ENCODE measurements at regions not wholly inside any gene's neighbourhood (a gene's known extent, or its start where the extent isn't known, plus 50 kb on each side); places are given as distances from the start of the nearest gene placed in this dataset.

DNA sequence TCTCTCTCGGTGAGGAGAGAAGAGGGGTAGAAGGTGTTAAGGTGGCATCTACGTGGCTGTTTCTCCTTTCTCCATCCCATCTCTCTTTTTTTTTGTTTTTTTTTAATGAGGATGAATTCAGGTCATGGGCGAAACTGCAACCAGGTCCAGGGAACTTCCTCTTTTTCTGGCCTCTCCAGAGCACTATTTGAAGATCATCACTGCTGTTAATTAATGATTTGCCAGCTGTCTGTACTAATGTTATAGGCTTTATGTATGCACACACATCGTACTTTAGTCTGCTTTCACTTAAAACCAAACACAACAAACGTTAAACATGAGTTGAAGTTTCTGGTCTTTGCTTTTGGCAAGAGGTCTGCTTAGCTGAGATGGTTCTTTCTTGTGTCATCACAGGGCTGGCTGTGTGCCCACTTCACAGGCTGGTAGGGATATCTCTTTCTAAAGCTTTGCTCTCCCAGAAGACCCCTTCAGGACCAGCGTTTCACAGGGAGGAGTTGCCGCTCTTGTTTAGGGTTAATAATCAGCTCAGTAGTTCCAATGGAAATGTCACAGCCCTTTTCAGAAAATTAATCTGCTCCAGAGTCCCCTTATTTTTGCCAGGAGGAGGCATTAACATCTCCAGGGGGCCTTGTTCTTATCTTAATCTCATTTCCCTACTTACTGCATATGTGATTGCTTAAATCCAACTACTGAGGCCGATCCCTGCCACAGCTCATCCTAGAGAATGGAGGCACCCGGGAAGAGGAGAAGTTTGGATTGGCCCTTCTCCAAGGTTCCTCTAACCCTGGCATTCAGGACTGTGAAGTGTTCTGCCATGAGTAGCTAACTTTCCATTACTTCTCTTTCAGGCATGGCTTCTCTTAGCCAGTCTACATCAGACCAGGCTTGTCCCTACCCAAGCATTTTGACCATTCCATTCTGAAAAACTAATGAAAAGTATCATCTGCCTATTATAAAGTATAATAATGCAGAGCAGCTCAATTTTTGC is 273.9 kb upstream of the NFE2L3 start:
- Histone ChIP-seq H3K36me3 (ENCODE audit: low read depth) (no peaks in the 10 kb centered on the region), H3K9me3 (ENCODE audit: insufficient read depth, low read depth) (peaks cover 6% of the 10 kb centered on the region; the same call in 1 of the 2 replicates), H4K20me1 (ENCODE audit: insufficient read depth) (no peaks in the 10 kb centered on the region), H3K79me2 (ENCODE audit: low read depth) (no peaks in the 10 kb centered on the region), H3K4me1 (replicated peaks; ENCODE audit: insufficient read depth) (no peaks in the 10 kb centered on the region), H3K4me2 (no peak overlapping the region), H2AFZ (no peak overlapping the region), H3K27me3 (ENCODE audit: insufficient read depth, low read depth) (peaks cover 92% of the 10 kb centered on the region), H3K27ac (no peak overlapping the region), H3K4me3 (no peak overlapping the region), H3K9me2 (ENCODE audit: insufficient read depth) (no peaks in the 10 kb centered on the region), H3F3A (ENCODE audit: insufficient read depth, low read depth) (no peaks in the 10 kb centered on the region)
- TF ChIP-seq EZH2 (IDR thresholded peaks at IDR 0.05; ENCODE audit: low read depth) (no peak), CTCF (conservative IDR thresholded peaks at IDR 0.05) (no peak)
- DNase-seq: no peak
- ChIA-PET POLR2A (ENCODE audit: unreplicated experiment) (no interaction called here), CTCF (no interaction called here)
- BruUV-seq (replicated peaks): no TSS peak
- intact Hi-C loops (cut with micrococcal nuclease; ENCODE audit: unreplicated experiment): no loop called here

- no peaks in the 10 kb centered on the region for H3K36me3 ChIP-seq (ENCODE audit: low read depth)
- BruUV-seq (replicated peaks): no TSS peak
- no peak overlapping the region for H3K4me3 ChIP-seq
- peaks cover 6% of the 10 kb centered on the region; the same call in 1 of the 2 replicates for H3K9me3 ChIP-seq (ENCODE audit: insufficient read depth, low read depth)
- no peaks in the 10 kb centered on the region for H3F3A ChIP-seq (ENCODE audit: insufficient read depth, low read depth)
- no peak overlapping the region for H3K4me2 ChIP-seq
- H3K27ac ChIP-seq: no peak overlapping the region
- H3K9me2 ChIP-seq (ENCODE audit: insufficient read depth): no peaks in the 10 kb centered on the region
- no peak for DNase-seq
- no peak overlapping the region for H2AFZ ChIP-seq
- intact Hi-C loops (cut with micrococcal nuclease; ENCODE audit: unreplicated experiment): no loop called here
- no peaks in the 10 kb centered on the region for H4K20me1 ChIP-seq (ENCODE audit: insufficient read depth)
- TF ChIP-seq CTCF (conservative IDR thresholded peaks at IDR 0.05) (no peak), EZH2 (IDR thresholded peaks at IDR 0.05; ENCODE audit: low read depth) (no peak)
- H3K27me3 ChIP-seq (ENCODE audit: insufficient read depth, low read depth): peaks cover 98% of the 10 kb centered on the region
- H3K79me2 ChIP-seq (ENCODE audit: low read depth): no peaks in the 10 kb centered on the region
- POLR2A ChIA-PET (ENCODE audit: unreplicated experiment): no interaction called here
- no peaks in the 10 kb centered on the region for H3K4me1 ChIP-seq (replicated peaks; ENCODE audit: insufficient read depth)
- CTCF ChIA-PET: no interaction called here
Observed at GRCh38 chr7:25879799-25880198, 272.2 kb upstream of the NFE2L3 start.

GRCh38 chr7:25881317-25882037 is 270.5 kb upstream of the NFE2L3 start:
- H3K4me3 ChIP-seq: no peak overlapping the region
- no peaks in the 10 kb centered on the region for H3K79me2 ChIP-seq (ENCODE audit: low read depth)
- no peaks in the 10 kb centered on the region for H3K9me2 ChIP-seq (ENCODE audit: insufficient read depth)
- BruUV-seq (replicated peaks): no TSS peak
- no peaks in the 10 kb centered on the region for H3K36me3 ChIP-seq (ENCODE audit: low read depth)
- no peak for TF ChIP-seq EZH2 (IDR thresholded peaks at IDR 0.05; ENCODE audit: low read depth)
- TF ChIP-seq CTCF (conservative IDR thresholded peaks at IDR 0.05): no peak
- no peaks in the 10 kb centered on the region for H3K4me1 ChIP-seq (replicated peaks; ENCODE audit: insufficient read depth)
- H3K27me3 ChIP-seq (ENCODE audit: insufficient read depth, low read depth): peaks cover 83% of the 10 kb centered on the region
- 0 out of 2 replicates have a peak, but pooled peaks cover 2% of the 10 kb centered on the region for H3K9me3 ChIP-seq (ENCODE audit: insufficient read depth, low read depth)
- H3K4me2 ChIP-seq: no peak overlapping the region
- no peak overlapping the region for H2AFZ ChIP-seq
- no peak for DNase-seq
- ChIA-PET CTCF (interaction anchor here (0.5 kb wide), 1 partner anchor 8 kb away, joined by 4 read pairs; no protein-coding TSS in a partner anchor), POLR2A (ENCODE audit: unreplicated experiment) (no interaction called here)
- H4K20me1 ChIP-seq (ENCODE audit: insufficient read depth): no peaks in the 10 kb centered on the region
- no peaks in the 10 kb centered on the region for H3F3A ChIP-seq (ENCODE audit: insufficient read depth, low read depth)
- intact Hi-C loops (cut with micrococcal nuclease; ENCODE audit: unreplicated experiment): no loop called here
- no peak overlapping the region for H3K27ac ChIP-seq
